NB4 (cell line): ENCODE measurements at regions not wholly inside any gene's neighbourhood (a gene's known extent, or its start where the extent isn't known, plus 50 kb on each side); places are given as distances from the start of the nearest gene placed in this dataset.

Experiments used
- MYC ChIP-seq: IDR thresholded peaks from 2 replicates; pipeline ENCODE4 v1.6.1; 2011; ENCODE audit warnings: low read depth, low read length
- POLR2A ChIP-seq: IDR thresholded peaks from 2 replicates; pipeline ENCODE4 v1.6.1; 2011; ENCODE audit warnings: mild to moderate bottlenecking; ENCODE audit not compliant: insufficient read length; ENCODE audit errors: extremely low read depth
- TF ChIP-seq, protein P1 (sequence below): IDR thresholded peaks from one replicate; pipeline ENCODE4 v1.5.1; 2012; ENCODE audit warnings: low read depth, low read length
- TF ChIP-seq, protein P2 (sequence below): IDR thresholded peaks from 2 replicates; pipeline ENCODE4 v1.6.1; 2011; ENCODE audit warnings: low read depth, low read length

DNA sequence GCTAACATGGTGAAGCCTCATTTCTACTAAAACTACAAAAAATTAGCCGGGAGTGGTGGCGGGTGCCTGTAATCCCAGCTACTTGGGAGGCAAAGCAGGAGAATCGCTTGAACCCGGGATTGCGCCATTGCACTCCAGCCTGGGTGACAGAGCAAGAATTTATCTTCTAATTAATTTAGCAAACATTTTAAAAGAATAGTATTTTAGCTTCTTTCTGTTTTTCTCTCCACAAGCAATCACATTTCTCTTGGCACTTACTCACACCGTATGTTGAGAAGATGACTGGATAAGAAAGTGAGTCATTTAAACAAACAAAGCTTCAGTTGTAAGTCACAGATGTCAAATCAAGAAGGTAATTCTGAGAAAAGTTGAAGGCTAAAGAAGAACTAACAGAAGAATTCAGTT is 264.0 kb downstream of the ARL4A start:
- TF ChIP-seq, protein P1, sequence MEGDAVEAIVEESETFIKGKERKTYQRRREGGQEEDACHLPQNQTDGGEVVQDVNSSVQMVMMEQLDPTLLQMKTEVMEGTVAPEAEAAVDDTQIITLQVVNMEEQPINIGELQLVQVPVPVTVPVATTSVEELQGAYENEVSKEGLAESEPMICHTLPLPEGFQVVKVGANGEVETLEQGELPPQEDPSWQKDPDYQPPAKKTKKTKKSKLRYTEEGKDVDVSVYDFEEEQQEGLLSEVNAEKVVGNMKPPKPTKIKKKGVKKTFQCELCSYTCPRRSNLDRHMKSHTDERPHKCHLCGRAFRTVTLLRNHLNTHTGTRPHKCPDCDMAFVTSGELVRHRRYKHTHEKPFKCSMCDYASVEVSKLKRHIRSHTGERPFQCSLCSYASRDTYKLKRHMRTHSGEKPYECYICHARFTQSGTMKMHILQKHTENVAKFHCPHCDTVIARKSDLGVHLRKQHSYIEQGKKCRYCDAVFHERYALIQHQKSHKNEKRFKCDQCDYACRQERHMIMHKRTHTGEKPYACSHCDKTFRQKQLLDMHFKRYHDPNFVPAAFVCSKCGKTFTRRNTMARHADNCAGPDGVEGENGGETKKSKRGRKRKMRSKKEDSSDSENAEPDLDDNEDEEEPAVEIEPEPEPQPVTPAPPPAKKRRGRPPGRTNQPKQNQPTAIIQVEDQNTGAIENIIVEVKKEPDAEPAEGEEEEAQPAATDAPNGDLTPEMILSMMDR: no peak
- TF ChIP-seq POLR2A: no peak
- no peak for TF ChIP-seq MYC
- TF ChIP-seq, protein P2, sequence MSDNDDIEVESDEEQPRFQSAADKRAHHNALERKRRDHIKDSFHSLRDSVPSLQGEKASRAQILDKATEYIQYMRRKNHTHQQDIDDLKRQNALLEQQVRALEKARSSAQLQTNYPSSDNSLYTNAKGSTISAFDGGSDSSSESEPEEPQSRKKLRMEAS: no peak
